ENCODE measurements at regions not wholly inside any gene's neighbourhood (a gene's known extent, or its start where the extent isn't known, plus 50 kb on each side); places are given as distances from the start of the nearest gene placed in this dataset.
A peak's percentile ranks its signal among the peaks of the same experiment; 100 is the strongest.

DNA sequence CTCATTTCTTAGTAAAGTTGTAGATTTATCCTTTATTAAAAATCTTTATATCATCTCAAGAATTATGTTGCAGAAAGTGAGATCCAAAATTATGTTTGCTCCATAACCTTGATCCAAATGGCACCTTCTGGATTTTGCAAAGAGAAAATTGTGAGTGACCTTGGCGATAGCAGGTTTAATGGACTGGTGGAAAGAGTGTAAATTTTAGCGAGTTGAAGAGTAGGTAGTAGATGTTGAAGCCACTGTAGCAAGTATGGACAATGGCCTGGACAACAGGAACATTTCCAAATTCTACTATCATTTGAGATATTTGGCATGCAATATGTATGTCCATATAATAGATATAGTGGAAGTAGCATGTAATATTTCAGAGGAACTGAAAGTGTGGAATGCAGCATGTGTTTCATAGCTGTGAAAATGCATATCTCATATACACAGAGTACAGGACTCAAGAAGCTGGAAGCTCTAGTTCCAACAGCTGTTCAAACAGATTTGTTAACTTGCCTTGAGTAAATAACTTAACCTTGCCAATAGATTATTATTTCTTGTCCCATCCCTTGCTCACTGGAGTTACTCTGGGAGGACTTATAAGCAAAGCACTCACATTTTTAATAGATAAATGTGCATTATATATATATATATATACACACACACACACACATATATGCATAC, 152.5 kb upstream of the TLL1 start:
- DNase-seq (ENCODE audit: low read depth), result peak; percentile 39

DNA sequence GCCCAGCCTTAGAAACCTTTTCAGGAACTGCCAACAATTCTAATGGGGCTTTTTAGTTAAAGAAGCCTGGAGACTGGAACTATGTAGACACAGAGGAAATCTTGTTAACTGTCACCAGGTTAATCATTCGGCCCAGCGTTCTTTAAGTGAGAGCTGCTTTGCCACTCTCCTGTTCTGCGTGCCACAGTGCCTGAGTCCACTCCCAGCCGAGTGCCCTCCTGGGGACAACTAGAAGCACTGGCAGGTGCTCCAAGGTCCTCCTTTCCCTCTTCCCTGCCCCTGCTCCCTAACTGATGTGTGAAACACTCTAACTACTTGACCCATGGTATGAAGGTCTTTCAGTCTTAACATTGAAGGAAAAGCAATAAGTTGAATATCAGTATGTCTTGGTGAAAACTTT, 151.2 kb upstream of the TLL1 start:
- DNase-seq (ENCODE audit: low read depth), result no peak

DNA sequence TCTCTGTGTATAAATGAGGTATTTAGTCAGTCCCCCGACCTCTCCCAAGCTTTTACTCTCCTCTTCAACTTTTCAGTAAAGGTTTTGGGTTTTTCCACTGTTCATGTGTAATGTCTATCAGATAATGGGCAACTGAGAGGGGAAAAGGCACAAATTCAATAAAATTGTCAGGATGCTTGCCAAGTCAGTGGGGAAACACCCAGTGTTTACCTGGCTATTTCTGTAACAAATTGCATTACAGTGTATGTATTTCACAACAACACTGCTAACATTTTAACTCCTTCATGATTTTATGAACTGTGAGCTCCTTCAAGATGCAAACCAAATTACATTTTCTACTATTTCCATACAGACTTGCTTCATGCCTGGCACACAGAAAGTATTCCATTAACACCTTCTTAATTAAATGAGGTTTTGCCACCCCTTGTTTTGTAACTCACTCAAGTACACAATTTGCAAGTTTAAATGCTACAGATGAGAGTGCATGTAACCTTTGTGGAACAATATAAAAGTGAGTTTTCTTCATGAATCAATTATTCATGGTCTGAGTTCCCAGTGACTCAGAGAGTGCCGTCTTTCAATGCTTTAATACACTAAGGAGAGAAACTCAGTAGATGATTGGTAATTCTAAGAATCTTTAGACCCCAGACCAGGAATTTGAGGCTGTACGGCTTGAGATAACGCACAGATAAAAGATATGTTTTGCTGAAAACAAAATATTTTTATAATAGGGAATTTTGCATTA, 149.8 kb upstream of the TLL1 start:
- no peak for DNase-seq (ENCODE audit: low read depth)

DNA sequence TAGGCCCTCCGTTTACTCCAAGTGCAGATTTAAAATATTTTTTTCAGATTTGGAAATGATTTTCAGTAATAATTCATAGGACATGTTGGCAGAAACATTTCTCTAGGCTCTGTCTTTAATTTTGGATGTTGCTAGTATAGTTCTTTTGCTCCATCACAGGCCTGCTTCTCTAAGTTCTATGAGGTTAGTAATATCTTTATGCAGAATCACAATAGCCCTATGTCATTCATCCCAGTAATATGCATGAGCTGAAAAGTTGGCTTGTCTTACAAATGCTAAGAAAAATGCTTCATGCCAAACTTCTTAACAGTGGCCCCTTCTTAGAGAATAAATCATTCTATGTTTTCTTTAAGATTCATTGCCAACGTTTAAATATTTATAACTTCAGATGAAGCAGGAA, 148.3 kb upstream of the TLL1 start:
- no peak for DNase-seq (ENCODE audit: low read depth)

DNA sequence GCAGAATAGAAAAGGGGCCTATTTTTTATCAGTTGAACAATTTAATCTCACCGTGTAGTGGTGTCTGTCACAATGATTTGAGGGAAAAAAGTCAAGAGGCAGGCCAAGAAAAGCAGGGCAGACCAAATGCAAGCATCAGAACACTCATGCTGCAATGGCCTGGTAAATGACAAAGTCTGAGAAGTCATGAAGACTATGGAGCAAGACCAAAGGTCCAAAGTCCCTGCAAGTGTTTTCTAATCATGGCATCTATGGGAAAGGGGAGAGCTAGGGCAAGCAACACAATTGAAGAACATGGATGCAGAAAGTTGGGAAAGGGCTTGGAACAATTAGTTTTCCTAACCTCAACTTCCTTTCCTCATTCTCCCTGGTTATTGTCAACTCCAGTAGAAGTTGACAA, 147.7 kb upstream of the TLL1 start:
- no peak for DNase-seq (ENCODE audit: low read depth)

DNA sequence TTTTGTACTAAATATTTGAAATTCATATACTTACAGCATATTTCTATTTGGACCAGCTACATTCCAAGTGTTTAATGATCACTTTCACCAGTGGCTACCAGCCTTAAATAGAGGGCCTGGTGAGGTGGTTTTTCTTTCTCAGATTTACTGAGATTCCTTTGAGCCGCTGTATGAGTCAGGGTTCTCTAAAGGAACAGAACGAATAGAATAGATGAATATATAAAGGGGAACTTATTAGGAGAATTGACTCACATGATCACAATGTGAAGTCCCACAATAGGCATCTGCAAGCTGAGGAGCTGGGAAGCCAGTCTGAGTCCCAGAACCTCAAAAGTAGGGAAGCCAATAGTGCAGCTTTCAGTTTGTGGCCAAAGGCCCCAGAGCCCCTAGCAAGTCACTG, 146.2 kb upstream of the TLL1 start:
- DNase-seq (ENCODE audit: low read depth), result peak; percentile 39

DNA sequence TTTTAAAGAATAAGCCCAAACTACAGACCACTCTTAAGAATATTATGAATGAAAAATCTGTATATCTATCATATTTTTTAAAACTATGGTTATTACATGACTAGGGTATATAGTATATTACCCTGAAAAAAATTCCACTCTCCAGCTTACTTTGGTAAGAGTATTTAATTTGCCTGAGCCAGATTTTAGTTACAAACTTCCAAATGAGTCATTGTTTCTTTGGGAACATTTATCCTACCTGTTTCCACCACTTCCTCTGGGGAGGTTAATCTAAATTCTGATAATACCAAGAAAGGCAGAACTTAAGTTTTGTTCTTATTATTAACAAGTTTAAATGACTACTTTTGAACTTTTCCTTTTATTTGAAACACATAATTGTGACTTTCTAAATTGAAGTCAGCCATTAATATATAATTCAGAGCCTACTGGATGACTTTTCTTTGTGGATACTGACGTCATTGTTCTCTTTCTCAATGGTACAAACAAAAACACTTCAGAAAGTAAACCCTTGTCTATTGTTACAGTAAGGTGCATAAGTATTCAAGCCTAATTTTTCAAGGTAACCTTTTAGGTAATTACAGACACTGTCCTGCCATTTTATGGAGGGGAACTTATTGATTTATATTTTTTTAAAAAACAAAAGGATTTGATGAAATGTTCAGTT, 135.6 kb upstream of the TLL1 start:
- no peak for DNase-seq (ENCODE audit: low read depth)

DNA sequence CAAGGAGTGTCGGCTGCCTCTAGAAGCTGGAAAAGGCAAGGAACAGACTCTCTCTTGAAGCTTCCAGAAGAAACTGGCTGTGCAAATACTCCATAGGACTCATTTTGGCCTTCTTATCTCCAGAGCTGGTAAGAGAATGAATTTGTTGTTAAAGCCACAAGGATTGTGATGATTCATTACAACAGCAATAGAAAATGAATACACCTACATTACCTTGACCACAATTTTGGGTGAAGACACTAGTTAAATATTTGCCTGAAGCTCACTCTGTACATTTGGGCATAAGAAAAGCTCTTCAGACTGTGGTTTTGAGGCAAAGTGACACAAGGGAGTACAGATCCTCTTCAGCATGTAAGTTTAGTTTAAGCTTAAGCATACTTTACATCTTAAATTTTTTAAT, 134.5 kb upstream of the TLL1 start:
- DNase-seq (ENCODE audit: low read depth), result no peak

DNA sequence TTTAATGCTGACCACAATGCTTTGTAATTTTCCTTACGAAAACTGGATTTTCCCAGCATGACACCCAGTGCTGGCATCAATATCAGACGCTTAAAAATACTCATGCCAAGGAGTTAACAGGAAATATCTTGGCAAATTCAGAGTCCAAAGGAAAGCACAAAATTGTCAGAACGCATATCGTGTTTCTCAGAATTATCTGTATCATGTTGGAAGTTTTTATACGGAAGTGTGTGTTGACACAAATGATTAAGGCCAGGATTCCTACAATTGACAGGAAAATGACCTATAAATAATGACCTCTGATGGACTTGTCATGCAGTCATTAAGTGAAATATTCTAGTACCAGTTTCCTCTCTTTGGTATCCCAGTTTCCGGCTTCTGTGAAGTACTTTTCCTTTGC, 132.1 kb upstream of the TLL1 start:
- no peak for DNase-seq (ENCODE audit: low read depth)

DNA sequence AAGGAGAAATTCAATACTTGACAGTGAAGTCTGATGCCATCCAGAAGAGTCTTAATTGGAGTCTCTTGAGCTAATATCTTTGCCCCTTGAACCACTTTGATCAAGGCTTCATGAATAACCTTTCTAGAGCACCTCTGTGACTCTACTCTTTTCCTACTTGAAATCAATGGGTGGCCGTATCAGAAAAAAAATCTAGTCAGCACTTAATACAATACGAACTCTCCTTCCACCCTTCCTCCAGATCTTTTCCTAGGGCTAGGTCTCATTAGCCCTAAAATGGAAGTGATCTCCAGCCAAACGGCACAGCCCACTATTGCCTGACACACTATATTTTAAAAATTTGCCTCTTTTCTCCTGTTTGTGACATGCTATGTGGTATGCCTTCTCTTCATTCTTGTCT, 129.6 kb upstream of the TLL1 start:
- no peak for DNase-seq (ENCODE audit: low read depth)

DNA sequence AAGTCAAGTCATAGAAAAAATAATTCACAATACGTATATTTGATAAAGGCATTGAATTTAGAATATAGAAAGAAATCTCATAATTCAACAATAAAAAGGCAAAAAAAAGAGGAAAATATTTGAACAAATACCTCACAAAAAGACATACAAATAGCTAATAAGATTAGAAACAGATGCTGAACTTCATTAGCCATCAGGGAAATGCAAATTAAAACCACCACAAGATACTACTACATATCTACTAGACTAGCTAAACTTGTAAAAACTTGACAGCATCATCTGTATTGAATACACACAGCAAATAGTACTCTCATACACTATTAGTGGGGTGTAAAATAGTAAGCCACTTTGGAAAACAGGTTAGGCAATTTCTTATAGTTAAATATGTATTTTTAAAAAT, 128.7 kb upstream of the TLL1 start:
- DNase-seq (ENCODE audit: low read depth), result no peak

DNA sequence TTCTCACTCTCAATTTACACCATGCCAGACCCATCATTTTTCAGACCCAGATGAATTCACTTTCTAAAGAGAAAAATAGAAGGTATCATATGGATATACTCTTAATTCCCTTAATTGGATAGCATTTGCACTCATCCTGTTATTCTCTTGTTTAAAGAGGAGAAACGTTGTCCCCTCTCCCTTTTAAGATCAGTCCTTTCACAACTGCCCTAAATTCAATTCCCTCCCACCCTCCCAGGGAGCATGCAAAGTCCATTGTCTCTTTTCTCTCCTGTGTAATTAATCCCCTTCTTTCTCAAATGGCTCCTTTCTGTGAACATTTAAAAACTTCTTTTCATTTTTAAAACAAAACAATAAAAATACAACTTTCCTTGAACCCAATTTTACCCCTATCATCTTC, 124.7 kb upstream of the TLL1 start:
- no peak for DNase-seq (ENCODE audit: low read depth)

DNA sequence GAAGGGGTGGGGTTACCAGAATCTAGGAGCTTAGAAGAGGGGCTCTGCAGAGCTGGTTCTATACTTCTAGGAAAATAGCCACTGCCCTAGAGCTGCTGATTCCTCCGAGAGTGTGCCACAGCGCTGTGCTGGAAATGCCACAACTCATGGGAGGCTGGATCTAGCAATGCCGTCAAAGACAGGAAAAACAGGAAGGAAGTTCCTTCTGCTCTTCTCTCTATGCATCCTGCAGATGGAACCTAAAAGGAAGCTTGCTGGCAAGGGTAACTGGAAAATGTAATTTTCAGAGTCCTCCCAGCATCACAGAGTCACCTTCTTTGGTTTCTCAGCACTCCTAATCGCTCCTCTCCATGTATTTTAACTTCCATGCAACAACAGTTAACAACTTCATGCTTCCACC, 121.2 kb upstream of the TLL1 start:
- no peak for DNase-seq (ENCODE audit: low read depth)

DNA sequence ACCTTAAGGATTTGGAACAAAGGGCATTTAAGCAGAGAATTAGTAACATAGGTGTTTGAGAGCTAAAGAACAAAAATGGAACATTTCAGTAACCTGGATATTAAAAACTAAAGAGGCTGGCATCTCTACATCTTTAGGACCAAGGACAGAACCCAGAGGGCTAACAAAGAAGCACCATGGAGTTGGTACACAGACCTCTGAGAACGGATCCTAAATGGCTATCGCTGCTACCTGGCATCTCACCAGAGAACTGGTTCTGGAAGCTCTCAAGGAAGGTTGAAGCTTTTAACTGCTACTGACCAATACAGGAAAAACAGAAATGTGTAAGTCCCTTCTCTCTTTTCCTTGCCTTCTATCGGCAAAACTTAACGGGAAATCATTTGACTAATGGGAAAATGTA, 118.4 kb upstream of the TLL1 start:
- no peak for DNase-seq (ENCODE audit: low read depth)

DNA sequence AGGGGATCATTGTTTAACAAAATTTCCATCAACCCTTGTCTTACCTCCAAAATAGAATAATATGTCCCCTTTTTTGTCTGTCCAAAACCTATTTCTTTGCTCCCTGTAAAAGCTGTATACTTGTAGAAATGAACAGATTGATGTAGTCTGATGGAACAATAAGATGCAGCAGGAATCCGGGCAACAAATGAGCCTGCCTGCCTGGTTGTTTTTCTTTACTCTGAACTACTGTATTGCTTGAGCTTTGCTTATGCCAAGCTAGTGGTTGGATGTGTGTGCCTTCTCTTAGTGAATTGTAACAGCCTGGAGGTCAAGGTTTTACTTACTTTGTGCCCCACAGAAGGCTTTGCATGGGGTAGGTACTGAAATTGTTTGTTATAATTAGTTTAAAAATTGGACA, 116.2 kb upstream of the TLL1 start:
- DNase-seq (ENCODE audit: low read depth), result no peak

DNA sequence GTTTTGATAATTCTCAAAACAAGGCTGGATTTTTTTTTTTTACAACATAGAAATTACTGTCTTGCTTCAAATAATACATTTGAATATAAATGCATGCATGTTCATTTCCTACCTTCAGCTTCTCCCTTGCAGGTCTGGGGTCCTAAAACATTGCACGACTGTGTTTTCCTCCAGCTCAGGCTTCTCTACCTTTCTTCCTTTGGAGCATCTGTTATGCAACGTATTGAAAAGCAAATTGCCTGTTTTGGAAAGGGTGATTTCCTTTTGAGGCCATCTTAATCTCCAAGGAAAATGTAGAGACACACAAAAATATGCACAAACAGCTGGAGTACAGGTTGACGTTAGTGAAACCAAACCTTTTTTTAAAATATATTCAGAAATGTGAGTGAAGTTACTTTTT, 115.6 kb upstream of the TLL1 start:
- no peak for DNase-seq (ENCODE audit: low read depth)

DNA sequence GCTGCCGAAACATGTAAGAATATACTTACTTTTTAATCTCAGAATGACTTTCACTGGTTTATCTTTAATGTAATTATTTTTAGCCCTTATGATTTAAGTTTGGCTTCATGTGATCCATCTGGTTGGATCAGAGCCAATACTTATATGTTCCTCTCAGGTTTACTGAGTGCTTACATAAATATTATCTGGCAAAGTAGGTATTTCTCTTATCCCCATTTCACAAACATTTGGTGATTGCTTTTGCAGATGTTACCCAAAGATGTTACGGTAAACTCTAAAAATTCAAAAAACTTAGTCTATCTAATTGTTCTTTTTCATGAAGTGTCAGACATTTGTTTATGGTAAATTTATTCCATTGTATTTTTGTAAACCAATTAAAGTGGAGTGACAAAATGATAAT, 115.0 kb upstream of the TLL1 start:
- no peak for DNase-seq (ENCODE audit: low read depth)

DNA sequence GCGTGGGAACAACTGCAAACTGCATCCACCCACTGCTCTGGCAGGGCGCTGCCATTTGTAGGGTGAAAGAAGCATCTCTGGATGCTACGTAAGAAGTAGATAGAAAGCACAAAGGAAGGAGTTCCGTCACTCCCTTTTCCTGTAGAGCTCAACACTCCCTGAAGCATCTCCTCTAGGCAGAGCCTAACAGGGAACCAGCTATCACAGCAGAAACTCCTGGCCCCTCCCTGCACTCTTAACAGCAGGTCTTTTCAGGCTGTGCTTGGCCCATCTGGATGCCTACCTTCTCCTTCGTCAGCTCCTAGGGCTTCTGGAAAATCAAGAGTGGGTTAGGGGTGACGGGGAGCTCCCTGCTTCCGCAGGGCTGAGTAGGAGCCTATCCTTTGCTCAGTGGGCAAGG, 112.9 kb upstream of the TLL1 start:
- no peak for DNase-seq (ENCODE audit: low read depth)

DNA sequence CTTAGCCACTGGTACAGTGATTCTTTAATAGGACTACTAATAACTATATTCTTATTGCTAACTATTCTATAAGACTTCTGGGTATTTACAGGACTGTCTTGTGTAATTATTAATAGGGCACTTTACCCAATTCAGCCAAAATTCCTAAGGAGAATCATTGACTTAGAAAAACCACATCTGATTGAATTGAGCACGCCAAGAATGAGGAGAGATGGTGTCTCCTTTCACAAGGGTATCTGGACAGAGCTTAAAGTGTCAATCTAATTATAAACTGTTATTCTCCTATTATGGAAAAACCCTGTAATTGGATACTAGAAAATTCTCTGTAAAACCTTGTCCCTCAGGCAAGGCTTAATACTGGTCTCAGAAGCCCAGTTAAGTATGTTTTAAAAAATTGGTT, 111.1 kb upstream of the TLL1 start:
- DNase-seq (ENCODE audit: low read depth), result no peak

DNA sequence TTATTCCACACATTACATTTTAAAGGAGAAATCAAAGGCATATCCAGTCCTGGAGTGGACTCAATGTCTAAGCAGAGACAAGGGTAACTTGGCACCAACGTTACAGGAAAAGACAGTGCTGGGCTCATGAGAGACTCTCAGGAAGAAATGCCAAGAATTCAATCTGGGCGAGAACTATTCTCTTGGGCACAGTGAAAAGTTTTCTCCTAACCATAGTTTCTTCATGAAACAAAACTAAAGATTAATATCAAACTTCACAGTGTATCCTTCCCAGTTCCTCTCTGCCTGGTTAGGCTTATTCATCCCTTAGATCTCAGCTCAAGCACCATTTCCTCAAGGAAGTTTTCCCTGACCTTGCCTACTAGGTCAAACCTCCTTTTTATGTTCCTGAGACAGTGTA, 109.4 kb upstream of the TLL1 start:
- no peak for DNase-seq (ENCODE audit: low read depth)

DNA sequence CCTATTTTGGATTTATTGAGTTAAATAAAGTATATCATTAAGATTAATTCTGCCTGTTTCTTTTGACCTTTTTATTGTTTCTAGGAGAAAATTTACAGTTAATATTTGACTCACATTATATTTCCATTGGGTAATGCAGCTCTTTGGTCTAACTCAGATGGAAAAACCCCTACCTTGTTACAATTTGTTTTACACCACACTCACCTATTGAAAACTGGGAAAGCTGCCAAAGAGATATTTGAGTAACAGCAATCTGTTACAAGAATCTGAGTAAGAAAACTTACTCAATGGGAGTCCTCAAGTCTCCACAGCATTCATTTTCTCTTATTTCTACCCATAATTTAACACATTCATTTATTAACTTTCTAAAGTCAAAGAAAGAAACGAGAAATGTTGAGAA, 108.0 kb upstream of the TLL1 start:
- DNase-seq (ENCODE audit: low read depth), result no peak

DNA sequence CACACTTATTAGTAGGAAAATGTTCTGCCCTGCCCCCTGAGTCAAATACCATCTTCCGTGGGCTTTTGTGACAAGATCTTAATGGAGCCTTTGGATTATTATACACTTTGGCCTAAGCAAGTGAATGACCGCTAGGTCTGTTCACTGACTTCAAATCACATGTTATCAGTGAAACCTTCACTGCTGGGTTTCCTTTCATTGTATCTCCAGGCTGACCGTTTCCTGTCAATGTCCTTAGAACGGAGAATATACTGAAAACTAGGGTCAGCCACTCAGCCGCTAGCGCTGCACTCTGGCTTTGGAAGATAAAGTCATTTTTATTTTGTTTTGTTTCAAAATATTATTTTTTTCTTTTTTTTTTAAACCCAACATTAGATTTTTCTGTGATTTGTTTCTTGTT, 107.0 kb upstream of the TLL1 start:
- no peak for DNase-seq (ENCODE audit: low read depth)

DNA sequence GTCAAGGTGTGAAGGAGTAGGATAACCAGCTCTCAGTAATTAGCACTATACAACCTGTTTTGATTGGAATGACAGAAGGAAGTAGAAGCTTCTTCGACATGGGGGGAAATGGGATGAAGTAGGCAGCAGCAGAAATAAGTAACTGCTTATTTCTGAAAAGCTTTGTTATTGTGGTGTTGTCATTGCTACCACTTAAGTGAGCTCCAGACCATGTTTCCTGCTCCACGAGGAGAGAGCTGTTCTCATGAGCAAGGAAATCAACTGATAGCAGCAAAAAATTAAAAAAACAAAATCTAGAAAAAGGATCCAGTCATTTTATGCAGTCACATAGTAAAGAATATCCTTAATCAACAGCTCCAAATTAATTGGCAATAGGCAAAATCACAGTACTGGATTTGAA, 106.1 kb upstream of the TLL1 start:
- no peak for DNase-seq (ENCODE audit: low read depth)

Measured in LHCN-M2 (cell line).